Activated CD4-positive, alpha-beta T cell treated with anti-CD3 and anti-CD28 coated beads, Interleukin-2, Interleukin-6, amounts not matched to agents 100 ng/mL and 50 ng/mL, durations not matched to agents 16 hours and 8 hours (primary cell): ENCODE measurements at regions not wholly inside any gene's neighbourhood (a gene's known extent, or its start where the extent isn't known, plus 50 kb on each side); places are given as distances from the start of the nearest gene placed in this dataset.

ENCODE experiments used
- DNase-seq: peaks from one replicate; pipeline ENCODE4 v3.0.0-alpha.2; 2020

DNA sequence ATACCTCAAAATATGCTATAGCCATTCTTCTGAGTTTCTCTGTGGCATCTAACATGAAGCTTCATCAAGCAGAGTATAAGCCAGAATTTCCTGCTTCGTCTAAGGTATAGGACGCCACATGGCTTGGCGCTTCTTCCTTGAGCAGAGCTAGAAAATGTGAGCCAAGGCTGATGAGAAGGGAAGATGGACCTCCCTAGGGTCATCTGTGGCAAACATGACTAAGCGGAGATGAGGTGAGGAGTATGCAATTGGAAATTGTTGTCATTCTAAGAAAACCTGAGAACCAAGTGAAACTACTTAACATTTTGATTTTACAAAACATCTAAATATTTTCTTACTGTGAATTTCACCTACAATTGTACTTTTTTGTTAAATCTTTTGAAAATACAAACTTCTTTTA, 466.5 kb downstream of the PSAT1 start:
- no peak for DNase-seq

GRCh38 chr9:78765861-78766260, 468.9 kb downstream of the PSAT1 start:
- DNase-seq: no peak

DNA sequence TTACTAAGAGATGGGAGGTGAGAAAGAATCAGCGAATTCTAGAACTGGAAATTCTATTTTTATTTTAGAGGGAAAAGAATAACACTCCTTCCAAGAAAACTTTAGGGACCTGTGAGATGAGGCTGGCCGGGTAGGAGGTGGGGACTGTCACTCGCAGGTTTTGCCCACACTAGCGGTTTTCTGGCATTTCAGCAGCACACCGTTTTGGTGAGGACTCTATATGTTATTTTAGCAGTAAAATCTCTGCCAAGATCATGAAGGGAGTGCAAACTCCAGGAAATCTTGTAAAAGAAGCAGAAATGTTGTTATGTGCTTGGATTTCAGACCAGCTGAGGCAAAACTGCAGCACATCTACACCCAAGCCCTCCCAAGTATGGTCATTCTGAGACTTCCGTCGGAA, 470.6 kb downstream of the PSAT1 start:
- DNase-seq: no peak

DNA sequence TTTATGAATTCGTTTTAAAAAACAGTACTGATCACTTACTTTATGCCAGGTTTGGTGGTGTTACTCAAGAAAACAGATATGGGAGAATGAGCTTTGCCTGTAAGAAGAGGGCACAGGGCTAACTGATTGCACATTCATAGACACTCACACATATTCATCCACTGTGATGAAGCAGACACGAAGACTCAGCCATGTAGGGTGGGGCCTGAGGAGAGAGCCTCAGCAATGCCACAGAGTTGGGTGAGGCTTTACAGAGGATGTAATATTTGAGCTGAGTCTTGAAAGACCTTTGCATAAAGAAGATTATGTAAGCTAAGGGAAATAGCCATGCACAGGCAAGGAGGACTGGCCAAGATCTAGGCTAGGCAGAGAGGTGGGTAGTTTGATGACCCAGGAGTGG, 472.8 kb downstream of the PSAT1 start:
- no peak for DNase-seq

DNA sequence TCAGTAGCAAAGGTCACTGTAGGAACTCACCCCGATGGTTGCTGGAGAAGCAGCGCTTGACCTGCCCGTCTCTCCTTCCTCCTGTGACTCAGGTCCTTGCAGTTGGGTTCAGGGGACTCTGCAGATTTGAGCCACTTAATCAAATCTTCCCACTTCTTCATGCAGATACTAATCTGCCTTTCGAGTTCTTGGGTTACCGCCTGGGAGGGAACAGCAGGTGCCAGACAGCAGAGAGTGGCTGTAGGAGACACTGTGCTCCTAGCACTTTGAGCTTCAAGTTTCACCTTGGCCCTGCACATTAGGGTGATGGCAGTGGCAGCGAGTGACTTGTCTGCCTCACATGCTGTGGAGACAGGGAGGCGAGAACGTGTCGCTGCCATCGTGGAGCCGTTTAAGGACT, 478.3 kb downstream of the PSAT1 start:
- no peak for DNase-seq

DNA sequence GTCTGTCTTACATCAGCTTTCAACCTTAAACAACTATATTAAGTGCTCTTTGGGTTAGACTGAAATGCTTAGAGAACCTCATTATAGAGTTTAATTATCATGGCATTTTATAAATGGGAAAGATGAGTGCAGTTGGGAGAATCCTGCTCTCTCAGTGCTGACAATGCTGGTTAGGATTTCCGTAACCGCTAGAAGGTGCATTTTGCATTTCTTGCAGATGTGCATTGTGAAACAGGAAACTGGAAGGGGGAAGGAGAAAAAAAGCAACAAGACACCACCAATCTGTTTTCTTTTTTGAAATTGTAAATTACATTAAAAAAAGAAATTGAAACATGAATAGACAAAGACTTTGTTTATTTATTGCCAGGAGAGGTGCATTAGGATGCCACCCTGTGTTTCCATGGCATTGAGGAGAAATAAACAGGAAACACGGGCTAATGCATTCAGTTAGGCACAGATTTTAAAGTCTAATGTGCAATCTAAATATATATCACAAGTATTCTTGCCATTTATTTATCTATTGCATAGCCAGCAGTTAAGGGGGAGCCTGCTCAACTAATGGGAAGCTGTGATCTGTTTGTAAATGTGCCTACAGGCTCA, 478.9 kb downstream of the PSAT1 start:
- no peak for DNase-seq

DNA sequence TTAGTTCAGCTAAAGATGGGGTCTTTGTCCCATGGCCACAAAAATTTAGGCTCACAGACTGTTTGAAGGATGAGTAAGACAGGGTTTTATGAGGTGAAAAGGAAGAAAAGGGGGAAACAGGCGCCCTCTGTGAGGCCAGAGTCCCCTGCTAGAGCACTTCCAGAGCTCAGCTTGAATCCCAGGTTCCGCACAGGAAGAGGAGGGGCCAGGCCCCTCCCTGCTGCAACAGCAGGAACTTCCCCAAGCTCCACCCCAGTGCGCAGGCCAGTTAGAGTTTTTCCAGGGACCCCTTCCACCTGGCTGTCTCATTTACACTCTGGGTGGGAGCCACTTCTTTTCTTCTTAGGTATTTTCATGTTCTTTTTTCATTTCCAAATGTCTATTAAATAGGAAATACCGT, 480.8 kb downstream of the PSAT1 start:
- no peak for DNase-seq

- DNase-seq: no peak
These were observed 481.4 kb downstream of the PSAT1 start for GRCh38 chr9:78778318-78778717.

GRCh38 chr9:78778861-78779374, 482.0 kb downstream of the PSAT1 start:
- DNase-seq: no peak

GRCh38 chr9:78781681-78782080, 484.8 kb downstream of the PSAT1 start:
- DNase-seq: no peak

GRCh38 chr9:78782234-78782633, 485.3 kb downstream of the PSAT1 start:
- DNase-seq: no peak

- DNase-seq: no peak
These were observed 485.9 kb downstream of the PSAT1 start for GRCh38 chr9:78782858-78783257.

DNA sequence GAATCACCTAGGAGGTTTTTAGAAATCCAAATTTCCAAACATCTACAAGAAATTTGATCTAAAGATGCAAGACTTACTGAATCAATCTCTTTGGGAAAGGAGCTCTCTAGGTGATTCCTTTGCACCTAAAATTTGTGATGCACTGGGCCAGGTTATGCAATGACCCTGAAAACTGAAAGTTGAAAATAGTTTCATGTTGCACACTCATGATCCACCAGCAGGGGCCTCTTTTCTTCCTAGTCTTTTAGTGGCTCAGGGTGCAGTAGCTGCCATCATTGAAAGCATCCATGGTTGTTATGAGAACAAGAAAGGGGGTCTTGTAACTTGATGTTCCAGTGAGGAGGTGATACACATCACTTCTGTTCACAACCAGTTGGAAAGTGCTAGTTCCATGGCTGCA, 486.8 kb downstream of the PSAT1 start:
- DNase-seq: no peak

DNA sequence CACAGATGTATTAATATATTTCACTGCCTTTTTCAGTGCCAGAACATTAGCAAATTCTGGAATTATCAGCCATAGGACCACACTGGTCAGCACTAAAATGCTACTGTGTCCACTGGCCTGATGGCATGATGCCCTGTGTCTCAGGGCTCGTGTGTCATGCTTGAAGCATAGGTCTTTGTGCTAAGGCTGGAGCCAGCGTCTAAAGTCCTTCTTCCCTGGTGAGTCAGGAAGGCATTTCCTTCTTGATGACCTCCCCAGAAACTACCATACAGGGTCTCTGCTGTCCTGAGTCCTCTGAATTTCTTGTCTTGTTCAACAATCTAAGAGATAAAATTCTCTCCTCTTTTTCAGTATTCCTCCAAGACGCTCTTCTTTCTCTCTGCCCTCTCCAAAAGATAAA, 489.9 kb downstream of the PSAT1 start:
- no peak for DNase-seq

DNA sequence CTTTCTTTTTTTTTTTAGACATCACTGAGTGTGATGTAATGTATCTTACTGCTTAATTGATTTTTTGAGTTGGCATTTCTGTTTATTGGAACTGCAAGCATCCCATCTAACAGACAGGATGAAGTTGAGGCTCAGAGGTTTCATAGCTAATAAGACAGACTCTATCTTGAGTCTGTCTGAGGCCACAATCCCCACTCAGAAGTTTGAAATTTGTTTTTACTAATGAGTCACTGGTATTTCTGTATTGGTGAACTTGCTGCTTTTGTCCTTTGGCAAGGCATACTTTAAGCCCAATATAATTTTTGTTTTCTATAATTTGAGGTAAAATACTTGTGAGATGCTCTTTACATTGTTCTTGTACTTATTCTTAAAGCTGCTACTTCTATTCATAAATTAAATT, 491.2 kb downstream of the PSAT1 start:
- no peak for DNase-seq

DNA sequence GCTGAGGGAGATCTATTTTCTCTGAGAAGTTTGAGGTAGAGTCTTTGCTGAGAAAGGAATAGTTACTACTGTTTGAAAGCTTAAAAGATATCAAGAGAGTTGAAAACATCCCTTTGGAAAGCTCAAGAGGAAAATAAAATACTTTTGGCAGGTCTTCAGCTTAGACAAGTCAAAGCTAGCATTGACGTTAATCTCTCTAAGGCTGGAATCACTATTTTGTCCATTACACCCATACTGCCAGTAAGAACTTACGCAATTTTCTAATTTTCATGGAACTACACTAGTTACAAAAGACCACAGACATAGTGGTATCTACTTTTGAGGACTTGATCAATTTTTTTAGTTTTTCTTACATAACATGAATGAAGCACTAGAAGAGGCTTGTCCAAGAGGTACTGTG, 494.9 kb downstream of the PSAT1 start:
- no peak for DNase-seq

DNA sequence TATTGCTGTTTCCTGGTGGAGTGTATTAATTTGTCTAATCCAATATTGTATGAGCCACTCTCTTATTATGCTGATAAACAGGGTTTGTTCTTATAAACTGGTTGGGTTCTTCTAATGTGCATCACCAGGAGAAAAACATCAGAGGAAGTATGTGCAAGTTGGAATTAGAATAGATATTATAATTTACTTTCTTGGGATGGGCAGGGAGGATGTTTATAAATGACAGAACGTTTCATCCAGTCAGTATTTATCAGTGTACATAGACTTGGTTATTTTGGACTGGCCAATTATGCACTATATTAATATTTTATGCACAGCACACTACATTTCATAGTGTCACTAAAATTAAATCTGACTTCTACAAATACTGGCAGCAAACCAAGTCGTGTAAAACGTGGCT, 495.8 kb downstream of the PSAT1 start:
- DNase-seq: no peak

GRCh38 chr9:78805771-78806170, 508.8 kb downstream of the PSAT1 start:
- DNase-seq: no peak

DNA sequence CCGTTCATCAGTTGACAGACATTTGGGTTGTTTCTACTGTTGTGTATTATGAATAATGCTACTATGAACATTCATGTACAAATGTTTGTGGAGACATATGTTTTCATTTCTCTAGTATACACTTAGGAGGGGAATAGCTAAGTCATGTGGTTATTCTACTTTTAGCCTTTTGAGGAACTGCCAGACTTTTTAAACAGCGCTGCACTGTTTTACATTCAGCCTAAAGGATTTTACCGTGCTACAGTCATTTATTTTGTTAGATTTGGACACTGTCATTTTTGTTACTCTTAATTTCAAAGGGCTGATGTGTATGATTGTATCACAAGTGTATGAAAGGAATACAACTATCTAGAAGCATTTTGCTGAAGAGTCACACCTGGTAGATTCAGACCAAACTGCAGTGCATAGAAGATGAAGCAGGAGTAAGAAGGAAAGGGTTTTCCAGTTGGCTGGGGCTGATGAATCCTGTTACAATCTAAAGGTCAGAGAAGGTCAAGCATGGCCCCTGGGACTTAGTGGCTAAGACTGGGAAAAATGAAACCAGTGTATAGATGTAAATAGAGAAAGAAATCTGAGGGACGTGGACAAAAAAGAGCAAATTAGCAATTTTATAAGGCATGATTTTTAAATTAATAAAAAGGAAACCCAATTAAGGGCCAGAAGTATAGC, 509.7 kb downstream of the PSAT1 start:
- DNase-seq: no peak

- DNase-seq: no peak
These were observed 510.4 kb downstream of the PSAT1 start for GRCh38 chr9:78807286-78807685.

- no peak for DNase-seq
These were observed 511.1 kb downstream of the PSAT1 start for GRCh38 chr9:78808048-78808447.

GRCh38 chr9:78811622-78812276, 514.8 kb downstream of the PSAT1 start:
- DNase-seq: no peak

DNA sequence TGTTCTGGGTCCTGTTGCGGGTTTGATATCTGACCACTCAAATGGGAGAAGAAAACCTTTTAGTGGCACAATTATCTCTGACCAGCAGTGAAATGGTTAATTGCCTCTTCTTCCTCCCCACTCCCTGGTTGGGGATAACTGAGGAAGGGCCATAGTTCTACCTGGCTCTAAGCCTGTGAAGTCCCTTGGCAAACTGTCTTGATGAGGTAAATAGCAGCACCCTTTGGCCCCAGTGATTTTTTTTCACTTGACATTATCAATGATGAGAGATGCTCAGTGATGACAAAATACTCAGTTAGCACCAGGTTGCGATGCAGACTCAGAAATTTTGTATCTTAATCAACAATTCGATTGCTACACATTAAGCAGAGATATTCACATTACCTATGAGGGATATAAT, 515.7 kb downstream of the PSAT1 start:
- no peak for DNase-seq

DNA sequence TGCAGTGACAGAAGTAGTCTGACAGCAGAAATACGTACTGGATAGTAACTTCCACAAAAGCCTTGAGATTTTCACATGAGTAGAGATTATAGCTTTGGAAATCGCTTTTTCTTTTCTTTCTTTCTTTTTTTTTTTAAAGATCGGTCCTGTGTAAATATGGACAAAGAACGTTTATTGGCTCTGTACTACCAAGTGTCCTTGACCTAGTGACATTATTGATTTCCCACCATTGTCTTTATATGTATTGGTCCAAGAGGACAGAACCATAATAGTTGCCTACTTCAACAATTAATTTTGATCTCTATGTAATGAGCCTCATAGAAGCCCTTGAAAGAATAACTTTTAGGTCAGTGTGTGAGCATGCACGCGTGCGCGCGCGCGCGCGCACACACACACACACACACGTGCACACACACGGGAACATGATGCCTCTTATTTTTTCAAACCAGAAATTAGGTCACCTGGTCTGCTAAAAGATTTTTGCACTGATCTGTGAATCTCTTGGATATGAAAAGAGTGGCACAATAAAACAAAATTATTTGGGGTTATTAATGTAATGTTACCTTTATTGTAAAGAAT, 516.8 kb downstream of the PSAT1 start:
- DNase-seq: no peak
